ENCODE measurements at regions not wholly inside any gene's neighbourhood (a gene's known extent, or its start where the extent isn't known, plus 50 kb on each side); places are given as distances from the start of the nearest gene placed in this dataset.
"Not testable (repeated sequence)": the region's sequence is repeated elsewhere in the genome, so short reads cannot be mapped to it uniquely, and the experiment has no call there.

- H2BK20ac ChIP-seq (ENCODE audit: low read depth, low read length, poor library complexity, severe bottlenecking) = no peak overlapping the region
- Mint-ChIP-seq H3K36me3 (ENCODE audit: insufficient read depth in 1 of 3, low read depth in 3 of 3) (peaks cover 2 to 4% (median 3%) of the 10 kb centered on the region in 3 experiments; a peak in 3 of 7 replicates), H3K27me3 (ENCODE audit: low read depth) (no peaks in the 10 kb centered on the region; the same call in 1 of the 2 replicates), H3K9me3 (peaks cover 0 to 3% of the 10 kb centered on the region in 2 experiments; a peak in 3 of 5 replicates), H3K27ac (no peak overlapping the region), H3K4me3 (peak overlapping the region; percentile 93 to 96), H3K4me1 (peaks cover 10 to 13% of the 10 kb centered on the region in 2 experiments)
- no peak overlapping the region for H2AK5ac ChIP-seq (ENCODE audit: insufficient read length, low read length)
- H4K91ac ChIP-seq (ENCODE audit: insufficient read length, low read depth, low read length) = no peak overlapping the region
- no peak overlapping the region for H2BK15ac ChIP-seq (ENCODE audit: low read depth, low read length)
- DNase-seq = no peak
- H2BK12ac ChIP-seq (ENCODE audit: insufficient read length, low read depth, low read length) = no peak overlapping the region
- no peak overlapping the region for H3K9ac ChIP-seq (ENCODE audit: extremely low read depth, insufficient read length, low read length)
- no peak overlapping the region for H3T11ph ChIP-seq (ENCODE audit: low read length)
- no peak overlapping the region for H2BK120ac ChIP-seq (ENCODE audit: low read depth, low read length, poor library complexity, severe bottlenecking)
- peak overlapping the region; percentile 28 for H3K4me2 ChIP-seq (ENCODE audit: insufficient read depth, insufficient read length, low read length)
- no peak overlapping the region for H2AFZ ChIP-seq (ENCODE audit: low read length)
- H3K79me1 ChIP-seq (ENCODE audit: insufficient read depth, low read depth, low read length, poor library complexity, severe bottlenecking) = no peaks in the 10 kb centered on the region
- no CpG with 5 or more reads among the region's 6 CpGs for WGBS (ENCODE audit: extremely low coverage, insufficient read length, low lambda C conversion rate)
- no peak overlapping the region for H4K8ac ChIP-seq (replicated peaks; ENCODE audit: insufficient read length, low read depth, low read length)
- no peak overlapping the region for H3K56ac ChIP-seq (ENCODE audit: insufficient read length, low read depth, low read length)
- H3K4me1 ChIP-seq (ENCODE audit: insufficient read depth, low read length) = no peaks in the 10 kb centered on the region
- H3K4ac ChIP-seq (ENCODE audit: low read depth, low read length) = no peak overlapping the region
- no peak overlapping the region for H3K14ac ChIP-seq (ENCODE audit: insufficient read depth, low read length)
- no peaks in the 10 kb centered on the region for H3K9me3 ChIP-seq (ENCODE audit: control insufficient read depth, low read depth, low read length)
- H3K23ac ChIP-seq (ENCODE audit: insufficient read length, low read depth, low read length) = no peak overlapping the region
- no peaks in the 10 kb centered on the region for H3K27me3 ChIP-seq (ENCODE audit: insufficient read depth, low read length)
- H3K23me2 ChIP-seq (ENCODE audit: insufficient read length, low read depth, low read length, poor library complexity, severe bottlenecking) = no peaks in the 10 kb centered on the region
- no peaks in the 10 kb centered on the region for H3K79me2 ChIP-seq (ENCODE audit: insufficient read depth, low read length)
- H2BK5ac ChIP-seq (ENCODE audit: insufficient read length, low read length) = no peak overlapping the region
- H4K20me1 ChIP-seq (ENCODE audit: control insufficient read depth, insufficient read depth, insufficient read length) = no peaks in the 10 kb centered on the region
- H3K27ac ChIP-seq (ENCODE audit: insufficient read length, low read depth, low read length) = no peak overlapping the region
- H4K5ac ChIP-seq (ENCODE audit: insufficient read length, low read depth, low read length) = no peak overlapping the region
- H3K18ac ChIP-seq (ENCODE audit: insufficient read length, low read depth, low read length) = no peak overlapping the region
- TF ChIP-seq, protein P1, sequence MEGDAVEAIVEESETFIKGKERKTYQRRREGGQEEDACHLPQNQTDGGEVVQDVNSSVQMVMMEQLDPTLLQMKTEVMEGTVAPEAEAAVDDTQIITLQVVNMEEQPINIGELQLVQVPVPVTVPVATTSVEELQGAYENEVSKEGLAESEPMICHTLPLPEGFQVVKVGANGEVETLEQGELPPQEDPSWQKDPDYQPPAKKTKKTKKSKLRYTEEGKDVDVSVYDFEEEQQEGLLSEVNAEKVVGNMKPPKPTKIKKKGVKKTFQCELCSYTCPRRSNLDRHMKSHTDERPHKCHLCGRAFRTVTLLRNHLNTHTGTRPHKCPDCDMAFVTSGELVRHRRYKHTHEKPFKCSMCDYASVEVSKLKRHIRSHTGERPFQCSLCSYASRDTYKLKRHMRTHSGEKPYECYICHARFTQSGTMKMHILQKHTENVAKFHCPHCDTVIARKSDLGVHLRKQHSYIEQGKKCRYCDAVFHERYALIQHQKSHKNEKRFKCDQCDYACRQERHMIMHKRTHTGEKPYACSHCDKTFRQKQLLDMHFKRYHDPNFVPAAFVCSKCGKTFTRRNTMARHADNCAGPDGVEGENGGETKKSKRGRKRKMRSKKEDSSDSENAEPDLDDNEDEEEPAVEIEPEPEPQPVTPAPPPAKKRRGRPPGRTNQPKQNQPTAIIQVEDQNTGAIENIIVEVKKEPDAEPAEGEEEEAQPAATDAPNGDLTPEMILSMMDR (conservative IDR thresholded peaks at IDR 0.05) = no peak
These were observed 158.5 kb downstream of the KLRB1 start for GRCh38 chr12:9449181-9449580.

DNA sequence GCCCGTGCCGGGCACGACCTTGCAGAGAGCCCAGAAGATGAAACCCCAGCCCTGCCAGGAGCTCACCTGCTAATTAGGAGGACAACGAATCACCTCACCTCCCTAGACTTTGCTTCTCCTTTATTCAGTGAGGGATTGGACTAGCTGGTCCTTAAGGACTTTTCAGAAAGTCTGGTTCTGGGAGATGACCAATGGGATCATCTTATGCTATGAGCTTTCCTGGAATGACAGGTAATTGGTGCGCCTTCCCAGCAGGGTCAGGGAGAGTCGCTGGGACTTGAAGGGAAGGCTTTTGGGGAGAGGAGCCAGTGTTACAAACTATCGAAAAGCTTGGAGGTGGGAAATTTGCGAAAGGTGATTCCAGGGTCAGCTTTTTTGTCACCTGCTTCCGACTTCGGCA is 159.1 kb downstream of the KLRB1 start:
- not testable (repeated sequence) for H3K23ac ChIP-seq (ENCODE audit: insufficient read length, low read depth, low read length); H3K56ac ChIP-seq (ENCODE audit: insufficient read length, low read depth, low read length); H2AK5ac ChIP-seq (ENCODE audit: insufficient read length, low read length); H2BK20ac ChIP-seq (ENCODE audit: low read depth, low read length, poor library complexity, severe bottlenecking); H4K5ac ChIP-seq (ENCODE audit: insufficient read length, low read depth, low read length); H3K14ac ChIP-seq (ENCODE audit: insufficient read depth, low read length); H3K27me3 Mint-ChIP-seq (ENCODE audit: low read depth); H4K91ac ChIP-seq (ENCODE audit: insufficient read length, low read depth, low read length); H2BK15ac ChIP-seq (ENCODE audit: low read depth, low read length); H3K27me3 ChIP-seq (ENCODE audit: insufficient read depth, low read length); H4K8ac ChIP-seq (replicated peaks; ENCODE audit: insufficient read length, low read depth, low read length); H2BK120ac ChIP-seq (ENCODE audit: low read depth, low read length, poor library complexity, severe bottlenecking); H3K9me3 ChIP-seq (ENCODE audit: control insufficient read depth, low read depth, low read length); H2AFZ ChIP-seq (ENCODE audit: low read length); H3K4ac ChIP-seq (ENCODE audit: low read depth, low read length); H3K36me3 Mint-ChIP-seq (ENCODE audit: insufficient read depth in 1 of 3, low read depth in 3 of 3); H3K9me3 Mint-ChIP-seq; H4K20me1 ChIP-seq (ENCODE audit: control insufficient read depth, insufficient read depth, insufficient read length); H3K27ac ChIP-seq (ENCODE audit: insufficient read length, low read depth, low read length); H3K4me1 ChIP-seq (ENCODE audit: insufficient read depth, low read length); H3K18ac ChIP-seq (ENCODE audit: insufficient read length, low read depth, low read length); H3K9ac ChIP-seq (ENCODE audit: extremely low read depth, insufficient read length, low read length); H3K79me2 ChIP-seq (ENCODE audit: insufficient read depth, low read length); H3K79me1 ChIP-seq (ENCODE audit: insufficient read depth, low read depth, low read length, poor library complexity, severe bottlenecking); H3K23me2 ChIP-seq (ENCODE audit: insufficient read length, low read depth, low read length, poor library complexity, severe bottlenecking); H2BK5ac ChIP-seq (ENCODE audit: insufficient read length, low read length); H2BK12ac ChIP-seq (ENCODE audit: insufficient read length, low read depth, low read length); H3T11ph ChIP-seq (ENCODE audit: low read length)
- H3K4me2 ChIP-seq (ENCODE audit: insufficient read depth, insufficient read length, low read length) = peak overlapping the region; percentile 71
- WGBS (ENCODE audit: extremely low coverage, insufficient read length, low lambda C conversion rate) = no CpG with 5 or more reads among the region's 10 CpGs
- H3K27ac Mint-ChIP-seq = peak overlapping the region in 2 of 3 experiments; percentile 96 to 98; a peak in 2 of 7 replicates
- DNase-seq = peak; percentile 46
- peaks cover 10 to 13% of the 10 kb centered on the region in 2 experiments for H3K4me1 Mint-ChIP-seq
- peak overlapping the region; percentile 93 to 96 for H3K4me3 Mint-ChIP-seq

Measured in H9 (cell line).